Neural cell (in vitro differentiated cells): ENCODE measurements at regions not wholly inside any gene's neighbourhood (a gene's known extent, or its start where the extent isn't known, plus 50 kb on each side); places are given as distances from the start of the nearest gene placed in this dataset.

ENCODE experiments used
- CTCF ChIP-seq: fragments of 450-650 bp; IDR thresholded peaks from 2 replicates; pipeline ENCODE4 v1.5.1; 2014; ENCODE audit warnings: antibody characterized with exemption, mild to moderate bottlenecking, moderate library complexity; ENCODE audit not compliant: poor library complexity, severe bottlenecking
- EZH2 ChIP-seq: fragments of 200-600, 300-800 bp; shearing (Covaris generic), sonication (generic); IDR thresholded peaks from 2 replicates; pipeline ENCODE4 v1.6.1; 2014; ENCODE audit warnings: antibody characterized with exemption, low read length, borderline replicate concordance, mild to moderate bottlenecking; ENCODE audit not compliant: insufficient read depth, poor library complexity, severe bottlenecking
- MXI1 ChIP-seq: fragments of 450-650 bp; conservative IDR thresholded peaks from 2 replicates; pipeline ENCODE4 v1.6.1; 2014; ENCODE audit warnings: antibody characterized with exemption, mild to moderate bottlenecking; ENCODE audit not compliant: poor library complexity, severe bottlenecking
- POLR2AphosphoS5 ChIP-seq: IDR thresholded peaks from 2 replicates; pipeline ENCODE4 v1.6.1; 2012
- RAD21 ChIP-seq: fragments of 450-650 bp; conservative IDR thresholded peaks from 2 replicates; pipeline ENCODE4 v1.6.1; 2014; ENCODE audit warnings: antibody characterized with exemption, mild to moderate bottlenecking, moderate library complexity
- SMC3 ChIP-seq: fragments of 450-650 bp; conservative IDR thresholded peaks from 2 replicates; pipeline ENCODE4 v1.6.1; 2014; ENCODE audit warnings: antibody characterized with exemption, mild to moderate bottlenecking, moderate library complexity; ENCODE audit not compliant: poor library complexity
- TAF1 ChIP-seq: IDR thresholded peaks from 2 replicates; pipeline ENCODE4 v1.6.1; 2012; ENCODE audit warnings: low read depth

GRCh38 chr13:61777271-61777670, 361.6 kb upstream of the PCDH20 start:
- TF ChIP-seq CTCF (no peak), MXI1 (no peak), RAD21 (no peak), POLR2AphosphoS5 (no peak), EZH2 (no peak), TAF1 (no peak), SMC3 (no peak)
